RWPE2 (cell line): ENCODE measurements at regions not wholly inside any gene's neighbourhood (a gene's known extent, or its start where the extent isn't known, plus 50 kb on each side); places are given as distances from the start of the nearest gene placed in this dataset.
A peak's percentile ranks its signal among the peaks of the same experiment; 100 is the strongest.

Experiments
- ATAC-seq: fragments of 200-7000 bp; cut with Tn5 transposase; 3 replicates; pipeline ENCODE4 v1.9.1; 2021; ENCODE audit warnings: low read depth
- DNase-seq: peaks from one replicate; pipeline ENCODE4 v3.0.0-alpha.2; 2020; ENCODE audit warnings: low spot score
- H3K27ac ChIP-seq: fragments of 450-650 bp; 2 replicates; pipeline ENCODE4 v1.5.1; 2017; ENCODE audit warnings: mild to moderate bottlenecking; ENCODE audit not compliant: poor library complexity, severe bottlenecking
- H3K27me3 ChIP-seq: fragments of 250-450 bp; sonication (Bioruptor Pico); 2 replicates; pipeline ENCODE4 v1.5.1; 2021; ENCODE audit warnings: mild to moderate bottlenecking, moderate library complexity; ENCODE audit not compliant: insufficient read depth, poor library complexity, severe bottlenecking
- H3K36me3 ChIP-seq: fragments of 250-450 bp; sonication (Bioruptor Pico); 2 replicates; pipeline ENCODE4 v1.5.1; 2020; ENCODE audit warnings: low read depth, mild to moderate bottlenecking, moderate library complexity
- H3K4me1 ChIP-seq: fragments of 250-450 bp; sonication (Bioruptor Pico); 2 replicates; pipeline ENCODE4 v1.5.1; 2021; ENCODE audit warnings: mild to moderate bottlenecking, moderate library complexity; ENCODE audit not compliant: insufficient read depth, poor library complexity, severe bottlenecking
- H3K4me3 ChIP-seq: fragments of 250-450 bp; sonication (Bioruptor Pico); 2 replicates; pipeline ENCODE4 v1.5.1; 2021; ENCODE audit warnings: mild to moderate bottlenecking, moderate library complexity; ENCODE audit not compliant: severe bottlenecking
- H3K9me3 ChIP-seq: fragments of 250-450 bp; sonication (Bioruptor Pico); 2 replicates; pipeline ENCODE4 v1.5.1; 2021; ENCODE audit warnings: mild to moderate bottlenecking, moderate library complexity; ENCODE audit not compliant: severe bottlenecking
- TF ChIP-seq, protein P1 (sequence below): fragments of 450-650 bp; IDR thresholded peaks from one replicate; pipeline ENCODE4 v1.5.1; 2017; ENCODE audit warnings: mild to moderate bottlenecking, moderate library complexity; ENCODE audit not compliant: poor library complexity, severe bottlenecking

DNA sequence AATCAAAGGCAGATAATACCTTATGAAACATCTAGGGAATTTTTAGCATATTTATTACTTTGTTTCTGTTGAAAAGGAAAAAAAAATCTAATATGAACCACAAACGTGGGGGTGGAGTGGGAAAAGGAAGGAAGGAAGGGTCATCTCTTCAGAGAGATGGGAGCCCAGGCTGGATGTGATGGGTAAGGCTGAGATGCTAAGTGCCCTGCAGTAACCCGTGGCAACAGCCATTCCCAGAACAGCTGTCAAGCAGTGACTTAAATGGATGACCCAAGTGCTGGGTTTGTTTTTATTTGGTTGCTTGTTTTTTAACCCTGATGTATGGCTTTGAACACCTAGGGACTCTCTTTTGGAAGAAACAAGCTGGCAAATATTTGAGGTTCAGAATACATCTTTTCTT is 50.7 kb upstream of the KLF7 start:
- TF ChIP-seq, protein P1, sequence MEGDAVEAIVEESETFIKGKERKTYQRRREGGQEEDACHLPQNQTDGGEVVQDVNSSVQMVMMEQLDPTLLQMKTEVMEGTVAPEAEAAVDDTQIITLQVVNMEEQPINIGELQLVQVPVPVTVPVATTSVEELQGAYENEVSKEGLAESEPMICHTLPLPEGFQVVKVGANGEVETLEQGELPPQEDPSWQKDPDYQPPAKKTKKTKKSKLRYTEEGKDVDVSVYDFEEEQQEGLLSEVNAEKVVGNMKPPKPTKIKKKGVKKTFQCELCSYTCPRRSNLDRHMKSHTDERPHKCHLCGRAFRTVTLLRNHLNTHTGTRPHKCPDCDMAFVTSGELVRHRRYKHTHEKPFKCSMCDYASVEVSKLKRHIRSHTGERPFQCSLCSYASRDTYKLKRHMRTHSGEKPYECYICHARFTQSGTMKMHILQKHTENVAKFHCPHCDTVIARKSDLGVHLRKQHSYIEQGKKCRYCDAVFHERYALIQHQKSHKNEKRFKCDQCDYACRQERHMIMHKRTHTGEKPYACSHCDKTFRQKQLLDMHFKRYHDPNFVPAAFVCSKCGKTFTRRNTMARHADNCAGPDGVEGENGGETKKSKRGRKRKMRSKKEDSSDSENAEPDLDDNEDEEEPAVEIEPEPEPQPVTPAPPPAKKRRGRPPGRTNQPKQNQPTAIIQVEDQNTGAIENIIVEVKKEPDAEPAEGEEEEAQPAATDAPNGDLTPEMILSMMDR: no peak
- ATAC-seq (no peak), DNase-seq (no peak)
- no peak overlapping the region for H3K27ac ChIP-seq
- peaks cover 14% of the 10 kb centered on the region for H3K4me1 ChIP-seq
- no peaks in the 10 kb centered on the region for H3K36me3 ChIP-seq
- H3K9me3 ChIP-seq: no peaks in the 10 kb centered on the region
- no peak overlapping the region for H3K4me3 ChIP-seq
- H3K27me3 ChIP-seq: no peaks in the 10 kb centered on the region

DNA sequence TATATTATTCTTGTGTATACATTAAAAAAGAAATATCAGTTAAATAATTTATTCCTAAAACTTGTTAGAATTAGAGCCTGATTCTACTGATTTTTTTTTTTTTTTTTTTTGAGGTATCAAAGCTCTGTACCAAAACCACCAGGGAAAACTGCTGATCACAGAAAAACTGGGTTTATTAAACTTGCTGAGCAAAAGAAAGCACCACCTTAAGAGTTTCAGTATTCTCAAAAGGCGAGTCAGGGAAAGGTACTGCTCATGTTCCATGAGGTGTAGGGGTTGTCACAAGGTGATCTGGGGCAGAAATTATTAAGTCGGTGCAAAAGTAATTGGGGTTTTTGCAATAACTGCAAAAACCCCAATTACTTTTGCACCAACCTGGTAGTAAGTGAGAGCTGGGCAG is 51.7 kb upstream of the KLF7 start:
- H3K27ac ChIP-seq: no peak overlapping the region
- no peak overlapping the region for H3K4me3 ChIP-seq
- peaks cover 14% of the 10 kb centered on the region for H3K4me1 ChIP-seq
- H3K27me3 ChIP-seq: no peaks in the 10 kb centered on the region
- DNase-seq (no peak), ATAC-seq (no peak)
- no peaks in the 10 kb centered on the region for H3K36me3 ChIP-seq
- TF ChIP-seq, protein P1: no peak
- H3K9me3 ChIP-seq: no peaks in the 10 kb centered on the region

DNA sequence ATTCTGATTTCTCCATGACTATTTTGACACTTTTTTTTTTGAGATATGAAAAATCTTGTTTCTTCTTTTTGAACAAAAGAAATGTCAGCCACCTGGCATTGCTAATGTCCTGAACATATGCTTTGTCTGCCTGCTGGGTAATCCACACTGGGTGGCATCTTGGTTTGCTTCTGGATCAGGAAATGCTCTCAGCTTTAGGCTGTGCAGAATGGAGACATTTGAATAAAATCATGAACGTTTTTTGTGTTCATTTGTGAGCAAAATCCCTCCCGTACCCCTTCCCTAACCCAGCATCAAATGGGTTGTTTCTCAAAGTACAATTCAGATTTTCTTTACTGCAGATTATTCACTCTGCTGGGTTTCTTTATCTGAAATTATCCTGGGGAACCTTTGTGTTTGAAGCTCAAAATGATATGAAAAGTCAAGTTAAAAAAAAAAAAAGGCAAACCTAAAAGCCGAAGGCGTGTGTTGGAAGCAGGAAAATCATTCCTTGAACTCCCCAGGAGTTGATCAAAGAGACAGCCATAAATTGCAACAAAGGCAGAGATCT is 53.4 kb upstream of the KLF7 start:
- no peak for ATAC-seq
- TF ChIP-seq, protein P1: no peak
- Histone ChIP-seq H3K27me3 (no peaks in the 10 kb centered on the region), H3K9me3 (no peaks in the 10 kb centered on the region), H3K36me3 (no peaks in the 10 kb centered on the region), H3K27ac (peak overlapping the region; percentile 44), H3K4me3 (no peak overlapping the region), H3K4me1 (peaks cover 23% of the 10 kb centered on the region)
- no peak for DNase-seq

DNA sequence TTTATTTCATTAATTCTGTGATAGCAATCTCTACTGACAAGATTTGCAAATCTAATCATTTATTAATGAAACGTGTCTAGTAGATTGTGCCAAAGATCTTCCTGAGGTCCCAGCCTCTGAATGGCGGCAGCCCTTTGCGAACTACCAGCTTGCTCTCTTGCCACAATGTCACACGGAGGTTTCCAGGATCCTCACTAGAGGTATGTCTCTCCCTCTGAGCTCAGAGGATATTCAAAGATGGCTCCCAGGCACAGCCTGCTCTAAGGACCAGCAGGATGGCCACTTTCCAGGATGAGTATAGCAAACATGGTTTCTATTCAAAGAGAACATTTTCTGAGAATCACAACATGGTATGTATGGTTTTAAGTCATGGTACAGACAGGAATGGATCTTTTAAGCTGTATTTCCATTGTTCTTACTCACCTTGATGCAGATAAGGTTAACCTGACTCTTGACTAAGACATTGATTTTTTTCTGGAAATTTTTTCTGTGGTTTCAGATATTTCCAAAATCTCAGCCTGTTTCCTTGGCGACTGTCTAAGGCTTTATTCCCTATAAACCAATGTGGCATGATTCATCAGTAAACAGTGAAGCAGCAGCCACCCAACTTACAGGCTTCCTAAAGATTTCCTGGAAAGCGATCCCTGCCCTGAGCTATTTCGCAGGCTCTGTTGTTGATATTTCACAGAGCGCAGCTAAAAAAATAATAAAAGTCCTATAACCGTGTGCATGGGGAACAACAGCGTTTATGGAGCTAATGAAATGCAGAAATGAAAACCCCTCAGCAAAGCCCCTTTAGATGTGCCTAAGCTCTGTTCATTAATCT is 54.1 kb upstream of the KLF7 start:
- peak; percentile 97 for ATAC-seq
- H3K36me3 ChIP-seq: no peaks in the 10 kb centered on the region
- no peaks in the 10 kb centered on the region for H3K27me3 ChIP-seq
- H3K27ac ChIP-seq: peak overlapping the region; percentile 44
- DNase-seq: no peak
- H3K9me3 ChIP-seq: no peaks in the 10 kb centered on the region
- peaks cover 23% of the 10 kb centered on the region for H3K4me1 ChIP-seq
- TF ChIP-seq, protein P1: no peak
- H3K4me3 ChIP-seq: no peak overlapping the region

GRCh38 chr2:207221731-207222130 is 56.0 kb upstream of the KLF7 start:
- Histone ChIP-seq H3K27ac (no peak overlapping the region), H3K36me3 (no peaks in the 10 kb centered on the region), H3K9me3 (no peaks in the 10 kb centered on the region), H3K27me3 (no peaks in the 10 kb centered on the region), H3K4me3 (no peak overlapping the region), H3K4me1 (peaks cover 33% of the 10 kb centered on the region)
- DNase-seq (no peak), ATAC-seq (no peak)
- TF ChIP-seq, protein P1: no peak
